Transverse colon (tissue), 4 donors: ENCODE measurements at regions not wholly inside any gene's neighbourhood (a gene's known extent, or its start where the extent isn't known, plus 50 kb on each side); places are given as distances from the start of the nearest gene placed in this dataset.

ENCODE experiments used
- EP300 ChIP-seq: sonication (generic); formaldehyde crosslinking; IDR thresholded peaks from one replicate; pipeline ENCODE4 v1.6.1; 2017; ENCODE audit warnings: antibody characterized with exemption, low read depth
- POLR2A ChIP-seq: fragments of 450-650 bp; IDR thresholded peaks from one replicate; pipeline ENCODE4 v1.6.1; 2016; ENCODE audit warnings: antibody characterized with exemption, mild to moderate bottlenecking, moderate library complexity
- POLR2AphosphoS5 ChIP-seq, 3 donors: sonication (generic); formaldehyde crosslinking; IDR thresholded peaks; one replicate each; pipeline ENCODE4 v1.6.1; 2016; ENCODE audit warnings: antibody characterized with exemption in 3 of 3
- TF ChIP-seq, protein P1 (sequence below), 5 experiments: fragments of 200-600 bp in 3 of 5; fragments of 450-650 bp in 2 of 5; sonication (generic) in 3 of 5; IDR thresholded peaks; 1 replicate in 2 of 5; 2 replicates in 3 of 5; pipeline ENCODE4 v1.5.1; 2016 to 2017; ENCODE audit warnings: antibody characterized with exemption in 5 of 5, inconsistent platforms in 3 of 5, mild to moderate bottlenecking in 2 of 5, moderate library complexity in 1 of 5

DNA sequence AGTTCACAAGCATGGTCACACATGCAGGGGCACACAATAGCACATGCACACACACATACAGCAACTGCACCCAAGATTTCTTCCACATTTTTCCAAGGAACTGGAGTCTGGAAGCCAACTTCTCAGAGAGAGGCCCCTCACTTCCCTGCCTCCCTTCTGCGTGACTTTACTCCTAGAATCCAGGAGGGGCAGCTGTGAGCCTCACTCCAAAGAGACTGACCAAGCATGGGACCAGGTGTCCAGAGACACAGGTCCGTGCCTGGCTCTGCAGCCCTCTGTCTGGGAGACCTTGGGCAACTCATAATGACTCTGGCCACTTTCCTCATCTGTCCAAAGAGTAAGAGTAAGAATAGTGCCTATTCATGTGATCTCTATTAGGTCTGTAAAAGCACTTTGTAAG is 104.7 kb upstream of the TMEM132E start:
- TF ChIP-seq POLR2AphosphoS5 (IDR thresholded peaks at IDR 0.05) (no peak), POLR2A (no peak), EP300 (no peak)
- TF ChIP-seq, protein P1, sequence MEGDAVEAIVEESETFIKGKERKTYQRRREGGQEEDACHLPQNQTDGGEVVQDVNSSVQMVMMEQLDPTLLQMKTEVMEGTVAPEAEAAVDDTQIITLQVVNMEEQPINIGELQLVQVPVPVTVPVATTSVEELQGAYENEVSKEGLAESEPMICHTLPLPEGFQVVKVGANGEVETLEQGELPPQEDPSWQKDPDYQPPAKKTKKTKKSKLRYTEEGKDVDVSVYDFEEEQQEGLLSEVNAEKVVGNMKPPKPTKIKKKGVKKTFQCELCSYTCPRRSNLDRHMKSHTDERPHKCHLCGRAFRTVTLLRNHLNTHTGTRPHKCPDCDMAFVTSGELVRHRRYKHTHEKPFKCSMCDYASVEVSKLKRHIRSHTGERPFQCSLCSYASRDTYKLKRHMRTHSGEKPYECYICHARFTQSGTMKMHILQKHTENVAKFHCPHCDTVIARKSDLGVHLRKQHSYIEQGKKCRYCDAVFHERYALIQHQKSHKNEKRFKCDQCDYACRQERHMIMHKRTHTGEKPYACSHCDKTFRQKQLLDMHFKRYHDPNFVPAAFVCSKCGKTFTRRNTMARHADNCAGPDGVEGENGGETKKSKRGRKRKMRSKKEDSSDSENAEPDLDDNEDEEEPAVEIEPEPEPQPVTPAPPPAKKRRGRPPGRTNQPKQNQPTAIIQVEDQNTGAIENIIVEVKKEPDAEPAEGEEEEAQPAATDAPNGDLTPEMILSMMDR (IDR thresholded peaks at IDR 0.05): no peak
